NCI-H69 (cell line): ENCODE measurements at regions not wholly inside any gene's neighbourhood (a gene's known extent, or its start where the extent isn't known, plus 50 kb on each side); places are given as distances from the start of the nearest gene placed in this dataset.
A peak's percentile ranks its signal among the peaks of the same experiment; 100 is the strongest.

Source experiments
- DNase-seq: peaks from one replicate; lab custom pipeline; 2025; lab: John Stamatoyannopoulos, UW

DNA sequence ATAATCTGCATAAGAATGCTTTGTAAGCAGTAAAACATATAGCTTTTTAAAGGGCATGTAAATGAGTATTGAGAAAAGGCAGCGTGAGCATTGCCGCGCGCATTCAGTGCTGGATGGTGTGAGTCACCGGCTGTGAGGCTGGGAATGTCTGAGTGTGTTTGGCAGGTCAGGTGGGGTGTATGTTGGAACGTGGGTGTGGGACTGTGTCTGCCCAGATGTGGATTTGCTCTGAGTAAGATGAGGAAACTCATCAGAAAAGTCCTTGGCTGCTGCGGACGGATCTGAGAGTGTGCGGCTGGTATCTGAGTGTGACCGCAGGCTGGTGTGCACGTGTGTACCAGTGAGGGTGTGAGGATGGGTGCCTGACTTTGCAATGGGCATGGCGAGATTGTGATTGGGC is 66.2 kb upstream of the NECTIN1 start:
- no peak for DNase-seq

DNA sequence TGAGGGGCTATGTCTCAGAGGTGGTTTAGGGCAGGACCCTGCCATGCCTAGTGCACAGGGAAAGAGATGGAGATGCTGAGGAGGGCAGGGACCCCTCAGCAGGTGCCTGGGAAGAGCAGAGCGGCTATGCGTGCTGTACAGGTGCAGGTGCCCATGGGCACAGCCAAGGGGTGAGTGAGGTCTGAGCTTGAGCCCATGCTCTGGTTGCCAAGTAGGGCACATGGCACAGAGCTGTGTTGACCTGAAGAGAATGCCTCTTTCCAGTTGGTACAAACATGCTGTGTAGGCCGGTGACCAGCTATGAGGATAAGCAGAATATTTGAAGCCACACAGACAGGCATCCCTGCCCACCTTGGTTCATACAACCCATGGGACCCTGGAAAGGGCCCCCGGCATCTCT is 65.8 kb upstream of the NECTIN1 start:
- no peak for DNase-seq

DNA sequence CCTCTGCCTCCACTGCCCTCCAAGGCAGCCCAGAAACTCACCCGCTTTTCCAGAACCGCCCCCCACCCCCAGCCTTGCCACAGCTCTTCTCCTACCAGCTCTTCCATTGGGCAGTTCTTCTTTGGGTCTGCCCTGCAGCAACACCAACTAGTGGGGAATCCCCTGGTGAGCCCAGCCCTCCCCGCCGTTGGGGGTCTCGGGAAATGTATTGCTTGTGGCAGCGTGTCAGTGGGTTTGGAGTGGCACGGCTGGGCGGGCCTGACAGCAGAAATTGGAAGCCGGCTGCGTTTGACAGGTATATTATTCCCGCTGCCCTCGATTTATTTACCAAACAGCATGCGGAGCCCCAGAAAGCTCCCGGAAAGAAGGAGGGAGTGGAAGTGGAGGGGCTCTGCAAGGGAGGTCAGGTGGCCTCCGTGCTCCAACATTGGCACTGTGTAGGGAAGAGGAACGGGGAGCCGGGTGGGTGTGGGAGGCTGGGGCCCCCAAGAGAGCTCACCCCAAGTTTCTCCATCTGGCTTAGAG is 65.2 kb upstream of the NECTIN1 start:
- DNase-seq, result peak; percentile 72

DNA sequence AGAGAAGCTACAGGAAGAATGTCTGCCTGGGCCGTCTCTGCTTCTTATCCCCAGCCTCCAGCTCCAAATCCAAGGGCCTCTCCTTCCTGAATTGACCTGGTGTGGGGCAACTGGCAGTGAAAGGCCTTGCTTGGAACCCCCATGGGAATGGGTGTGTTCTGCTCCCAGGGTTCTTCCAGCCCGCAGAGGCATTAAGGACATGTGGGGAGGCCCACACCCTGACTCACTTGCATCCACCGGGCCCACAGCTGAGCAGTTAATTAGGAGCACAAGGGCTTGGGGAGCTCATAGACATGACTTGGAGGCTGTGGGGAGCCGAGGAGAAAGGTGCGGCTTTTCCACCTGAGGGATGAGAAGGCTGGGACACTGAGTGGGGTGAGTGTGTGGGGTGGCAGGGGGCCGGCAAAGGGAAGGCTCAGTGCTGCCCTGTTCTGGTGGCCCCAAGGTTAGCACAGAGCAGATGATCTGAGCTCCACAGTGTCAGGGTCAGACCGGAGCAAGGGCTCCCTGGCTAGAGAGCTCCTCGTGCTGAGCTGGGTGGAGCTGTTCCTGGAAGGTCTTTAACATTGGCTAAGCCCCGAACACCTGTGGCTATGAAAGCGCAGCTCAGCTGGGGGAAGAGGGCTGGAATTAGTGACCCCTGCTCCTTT is 64.5 kb upstream of the NECTIN1 start:
- peak; percentile 39 for DNase-seq

DNA sequence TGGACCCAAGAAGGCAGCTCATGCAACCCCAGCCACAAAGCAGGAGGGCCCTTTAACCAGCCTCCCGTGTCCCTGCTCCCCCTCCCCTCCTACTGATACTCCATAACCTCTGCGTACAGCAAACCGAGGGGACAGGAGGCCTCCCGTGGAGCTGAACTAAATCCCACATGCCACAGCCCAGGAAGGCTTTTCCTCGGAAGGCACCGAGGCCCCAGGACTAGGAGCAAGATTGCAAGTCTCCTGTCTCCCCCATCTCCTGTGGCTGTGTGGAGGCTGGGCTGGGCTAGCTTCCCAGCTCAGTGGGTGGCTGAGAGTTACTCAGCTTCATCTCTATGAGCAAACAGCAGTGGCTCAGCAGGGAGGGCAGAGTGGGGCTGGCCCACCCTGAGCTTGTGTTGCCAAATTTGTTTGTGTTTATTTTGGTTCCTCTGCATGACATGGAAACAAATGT is 62.7 kb upstream of the NECTIN1 start:
- peak; percentile 90 for DNase-seq

DNA sequence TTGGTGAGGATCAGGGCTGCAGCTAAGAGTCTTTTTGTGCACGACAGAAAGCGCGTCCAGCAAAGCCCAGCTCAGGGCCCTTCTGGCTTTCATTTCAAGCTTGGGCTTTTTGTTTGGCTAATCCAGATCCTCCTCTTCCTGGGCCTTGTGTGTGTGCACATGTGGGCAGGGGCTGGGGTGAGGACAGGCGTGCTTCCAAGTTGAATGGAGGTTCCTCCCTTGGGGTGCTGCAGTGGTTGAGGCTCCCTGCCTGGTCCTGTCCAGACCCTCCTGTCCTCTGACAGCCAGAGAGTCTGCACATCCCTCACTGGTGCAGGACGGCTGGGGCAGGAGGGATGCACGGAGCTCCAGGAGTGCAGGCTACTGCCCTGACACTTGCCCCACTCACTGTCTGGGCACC is 62.0 kb upstream of the NECTIN1 start:
- peak; percentile 56 for DNase-seq

DNA sequence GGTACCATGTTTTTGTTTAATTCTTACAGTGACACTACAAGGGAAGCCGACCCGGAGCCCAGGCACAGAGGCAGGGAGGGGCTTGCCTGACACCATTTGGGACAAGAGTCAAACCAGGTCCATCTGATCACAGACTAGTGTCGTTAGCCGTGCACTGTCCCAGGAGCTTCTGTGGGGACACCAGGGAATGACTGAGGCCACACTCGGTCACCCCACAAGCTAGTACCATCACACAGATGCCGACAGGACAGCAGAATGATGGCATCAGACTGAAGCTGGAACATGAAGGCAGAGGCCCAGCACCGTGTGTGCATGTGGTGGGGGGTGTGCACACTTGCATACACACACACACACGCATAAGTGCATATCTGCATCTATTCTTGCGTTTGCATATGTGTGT is 61.5 kb upstream of the NECTIN1 start:
- DNase-seq, result no peak

DNA sequence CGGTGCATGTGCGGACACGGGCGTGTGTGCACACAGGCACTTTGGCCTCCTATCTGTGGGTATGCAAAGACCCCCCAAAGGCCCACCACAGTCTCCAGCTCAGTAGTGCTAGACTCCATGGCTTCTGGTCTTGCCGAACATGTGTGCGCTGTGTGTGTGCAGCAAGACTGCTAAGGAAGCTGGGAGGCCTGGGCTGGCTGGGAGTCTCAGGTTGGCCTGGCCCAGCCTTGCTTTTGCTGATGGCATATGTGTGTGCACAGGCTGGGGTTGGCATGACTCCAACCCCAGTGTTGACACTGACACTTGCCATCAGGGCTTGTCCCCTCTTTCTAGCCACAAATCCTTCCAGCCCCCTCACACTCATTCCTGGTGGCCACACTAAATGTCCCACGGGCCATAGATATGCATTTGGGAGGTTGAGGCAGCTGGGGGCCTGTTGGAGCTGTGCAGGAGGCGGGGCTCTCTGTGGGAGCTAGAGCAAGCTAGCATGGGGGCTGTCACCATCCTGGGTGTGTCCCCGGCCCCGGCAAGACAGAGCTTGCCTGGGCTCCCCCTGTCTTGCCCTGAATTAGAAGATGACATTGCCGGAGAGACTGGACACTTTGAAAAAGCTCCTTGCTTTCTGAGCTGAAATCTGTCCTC is 60.9 kb upstream of the NECTIN1 start:
- DNase-seq, result peak; percentile 75

DNA sequence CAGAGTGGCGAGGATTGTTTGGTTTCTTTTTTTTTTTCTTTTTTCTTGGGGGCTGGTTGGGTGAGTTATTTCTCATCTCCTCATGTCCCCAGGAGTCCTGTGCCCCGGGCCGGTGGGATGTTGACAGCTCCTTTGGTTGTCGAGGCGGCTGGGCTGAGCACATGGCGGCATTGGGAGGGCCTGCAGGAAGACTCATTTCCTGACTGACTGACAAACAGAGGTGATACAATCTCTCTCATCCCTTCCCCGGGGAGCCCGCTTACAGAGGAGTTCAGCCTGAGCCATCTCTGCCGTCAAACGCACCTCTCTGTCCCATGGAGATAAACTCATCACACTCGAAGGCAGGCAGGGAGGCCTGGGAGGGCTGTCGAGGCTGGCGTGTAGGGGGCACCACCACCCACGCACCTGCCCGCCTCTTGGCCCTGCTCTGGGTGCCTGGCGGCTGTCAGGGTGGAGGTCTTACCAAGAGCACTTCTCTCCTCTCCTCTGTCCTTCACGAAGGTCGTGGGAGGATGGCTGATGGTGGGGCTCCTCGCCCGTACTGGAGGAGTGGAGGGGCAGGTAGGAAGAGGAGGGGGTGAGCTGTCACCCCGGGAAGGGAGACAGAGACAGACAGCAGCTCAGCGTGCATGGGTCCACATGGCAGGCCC is 60.0 kb upstream of the NECTIN1 start:
- no peak for DNase-seq

DNA sequence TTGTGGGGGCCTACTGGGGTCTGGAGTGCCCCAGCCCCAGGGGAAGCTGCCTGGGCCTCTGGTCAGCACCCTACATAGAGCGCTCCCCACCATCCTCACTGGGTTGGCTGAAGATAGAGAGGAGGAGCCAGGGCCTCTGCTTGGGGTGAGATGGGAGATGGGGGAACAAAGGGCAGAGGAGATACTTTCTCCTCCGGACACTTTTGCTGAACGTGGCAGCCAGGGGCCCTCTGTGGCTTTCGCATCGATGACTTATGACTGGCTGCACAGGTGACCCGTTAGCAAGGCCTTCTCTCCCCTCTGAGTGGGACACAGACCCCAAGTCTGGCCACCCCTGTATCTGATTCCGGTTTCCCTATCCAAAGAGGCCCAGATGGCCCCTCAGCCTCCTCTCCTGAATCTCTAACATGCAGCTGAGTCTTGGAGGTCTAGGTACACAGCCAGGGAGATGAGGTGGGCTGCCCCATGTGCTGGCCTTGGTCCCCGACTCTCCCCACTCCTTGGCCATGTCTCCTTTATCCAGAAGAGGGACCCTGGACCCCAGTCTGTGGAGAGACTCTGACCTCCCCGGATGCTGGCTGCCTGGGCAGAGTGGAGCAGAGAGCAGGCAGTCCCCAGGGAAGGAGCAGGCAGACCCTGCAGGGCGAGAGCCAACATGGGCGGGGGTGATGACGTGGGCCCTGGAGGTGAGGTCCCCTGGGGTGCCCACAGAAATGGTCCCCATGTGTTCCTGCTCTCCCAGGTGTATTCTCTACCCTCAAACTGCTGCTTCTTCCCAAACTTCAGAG is 59.3 kb upstream of the NECTIN1 start:
- DNase-seq, result peak; percentile 23

DNA sequence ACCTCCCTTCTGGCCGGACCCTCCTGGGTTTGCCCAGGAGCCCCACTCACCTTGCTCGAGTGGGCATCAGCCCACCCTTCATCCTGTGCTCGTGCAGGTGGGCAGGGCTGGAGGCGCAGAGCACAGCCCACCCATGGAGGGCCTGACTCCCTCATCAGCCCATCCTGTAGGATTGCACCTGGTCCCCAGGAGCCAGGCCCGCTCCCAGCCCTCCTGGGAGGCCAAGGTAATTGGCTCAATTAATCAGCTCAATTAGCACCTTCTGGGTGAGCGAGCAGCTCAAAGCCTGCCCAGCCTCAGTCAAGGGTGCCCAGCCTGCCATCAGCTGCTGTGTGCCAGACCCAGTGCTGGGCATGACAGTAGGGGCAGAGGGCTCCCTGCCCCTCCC is 58.1 kb upstream of the NECTIN1 start:
- DNase-seq, result peak; percentile 86

DNA sequence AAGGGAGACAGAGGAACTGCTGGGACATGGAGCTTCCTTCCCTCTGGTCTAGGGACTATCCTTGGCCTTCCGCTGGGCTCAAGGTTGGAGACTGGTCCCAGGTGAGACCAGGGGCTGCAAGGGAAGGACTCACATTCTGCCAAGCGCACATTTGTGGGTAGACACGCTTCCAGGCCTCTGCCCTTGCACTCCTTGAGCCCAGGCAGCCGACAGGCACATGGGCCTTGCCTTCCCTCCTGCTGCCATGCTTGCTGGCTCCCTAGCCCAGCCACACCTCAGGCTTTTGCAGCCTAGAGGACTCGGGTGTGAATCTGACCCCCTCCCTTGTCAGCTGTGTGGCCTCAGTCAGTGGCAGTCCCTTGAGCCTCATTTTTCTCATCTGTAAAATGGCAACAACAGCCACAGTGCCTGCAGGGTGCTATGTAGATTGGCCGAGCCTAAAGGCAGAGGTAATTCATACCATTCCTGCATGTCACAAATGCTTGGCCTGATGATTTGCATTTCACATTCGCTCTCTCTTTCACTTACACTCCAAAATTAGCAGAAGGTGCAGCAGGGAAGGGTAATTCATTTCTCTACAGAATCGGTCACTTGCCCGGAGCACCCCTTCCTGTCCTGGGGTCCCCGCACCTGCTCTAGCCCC is 57.6 kb upstream of the NECTIN1 start:
- DNase-seq, result no peak

DNA sequence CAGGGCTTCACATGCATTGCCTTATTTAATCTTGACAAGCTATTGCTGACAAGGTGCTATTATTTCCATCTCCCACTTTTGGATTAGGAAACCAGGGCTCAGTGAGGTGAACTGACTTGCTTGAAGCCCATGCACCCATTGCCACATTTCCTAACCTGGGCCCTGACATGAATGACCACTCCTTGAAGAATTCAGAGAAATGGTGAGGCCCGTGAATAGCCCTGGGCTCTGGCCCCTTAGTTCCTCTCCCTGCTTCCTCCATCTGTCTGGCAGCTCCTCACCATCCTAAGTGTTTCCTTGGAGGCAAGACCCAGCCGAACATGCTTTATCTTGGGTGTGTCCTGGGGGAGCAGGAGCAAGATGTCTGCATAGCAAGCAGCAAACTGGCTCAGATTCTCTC is 56.1 kb upstream of the NECTIN1 start:
- DNase-seq, result no peak

DNA sequence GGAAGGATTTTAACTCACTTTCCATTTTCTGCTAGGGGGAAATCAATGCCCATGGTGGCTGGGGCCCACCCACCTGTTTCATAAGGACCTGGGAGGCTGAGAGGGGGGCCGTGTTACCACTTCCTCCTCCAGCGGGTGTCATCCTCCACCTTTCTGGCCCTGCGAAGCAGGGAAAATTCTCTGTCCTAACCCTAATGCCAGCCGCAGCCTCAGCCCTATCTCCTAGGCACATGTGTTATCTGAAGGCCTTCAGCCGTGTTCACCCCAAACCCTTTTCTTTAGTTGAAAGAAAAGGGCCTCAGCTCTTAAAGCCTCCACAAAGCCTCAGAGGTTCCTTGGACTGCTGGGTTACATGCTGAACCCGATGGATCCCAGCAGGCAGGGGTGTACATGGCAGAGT is 55.4 kb upstream of the NECTIN1 start:
- DNase-seq, result no peak

DNA sequence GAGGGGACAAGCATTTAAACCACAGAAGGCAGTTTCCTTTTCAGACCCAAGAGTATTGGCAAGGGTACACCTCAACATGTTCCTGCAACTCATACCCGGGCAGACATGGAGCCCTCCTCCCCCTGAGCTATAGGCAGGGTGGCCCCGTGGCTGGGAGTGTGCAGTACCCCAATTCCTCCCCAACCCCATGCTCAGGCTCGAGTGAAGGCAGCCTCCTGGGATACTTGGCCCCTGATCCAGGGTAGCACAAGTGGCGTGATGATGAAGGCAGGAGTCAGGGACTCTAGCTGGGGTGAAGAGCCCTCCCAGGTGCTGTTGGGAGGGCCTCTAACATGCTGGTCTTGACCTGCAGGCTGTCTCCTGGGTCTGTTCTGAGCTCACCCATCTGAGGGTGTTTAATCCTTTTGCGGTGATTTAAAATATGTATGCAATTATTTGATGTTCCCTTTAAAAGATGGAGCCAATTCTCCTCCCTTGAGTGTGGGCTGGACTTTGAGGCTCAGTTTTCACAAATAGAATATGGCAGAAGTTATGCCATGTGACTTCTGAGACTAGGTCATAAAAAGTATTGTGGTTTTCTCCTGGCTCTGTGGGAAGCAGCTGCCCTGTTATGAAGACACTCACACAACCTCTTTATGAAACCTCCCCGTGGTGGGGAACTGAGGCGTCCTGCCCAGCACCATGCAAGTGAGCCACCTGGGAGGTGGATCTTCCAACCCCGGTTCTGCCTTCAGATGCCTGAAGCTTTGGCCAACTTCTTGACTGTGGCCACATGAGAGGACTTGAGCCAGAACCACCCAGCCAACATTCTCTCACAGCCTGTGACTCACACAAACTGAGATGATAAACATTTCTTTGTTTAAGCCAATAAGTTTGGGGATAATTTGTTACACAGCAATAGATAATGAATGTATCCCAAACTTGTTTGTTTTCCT is 54.7 kb upstream of the NECTIN1 start:
- no peak for DNase-seq

DNA sequence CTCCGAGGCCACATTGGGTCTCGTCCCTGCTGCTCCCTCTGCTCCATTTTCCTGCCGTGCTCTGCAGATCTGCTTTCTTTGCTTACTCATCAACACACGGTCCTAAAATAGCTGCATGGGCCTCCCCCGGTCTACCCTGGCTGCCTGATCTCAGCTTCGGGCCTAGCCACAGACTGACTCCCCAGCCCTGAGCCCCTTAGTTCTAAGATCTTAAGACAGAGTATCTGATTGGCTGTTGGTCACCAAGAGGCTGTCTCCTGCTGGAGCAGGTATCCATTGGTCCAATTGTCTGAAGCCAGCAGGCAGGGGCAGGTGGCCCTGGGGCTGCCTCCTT is 53.7 kb upstream of the NECTIN1 start:
- DNase-seq, result no peak

DNA sequence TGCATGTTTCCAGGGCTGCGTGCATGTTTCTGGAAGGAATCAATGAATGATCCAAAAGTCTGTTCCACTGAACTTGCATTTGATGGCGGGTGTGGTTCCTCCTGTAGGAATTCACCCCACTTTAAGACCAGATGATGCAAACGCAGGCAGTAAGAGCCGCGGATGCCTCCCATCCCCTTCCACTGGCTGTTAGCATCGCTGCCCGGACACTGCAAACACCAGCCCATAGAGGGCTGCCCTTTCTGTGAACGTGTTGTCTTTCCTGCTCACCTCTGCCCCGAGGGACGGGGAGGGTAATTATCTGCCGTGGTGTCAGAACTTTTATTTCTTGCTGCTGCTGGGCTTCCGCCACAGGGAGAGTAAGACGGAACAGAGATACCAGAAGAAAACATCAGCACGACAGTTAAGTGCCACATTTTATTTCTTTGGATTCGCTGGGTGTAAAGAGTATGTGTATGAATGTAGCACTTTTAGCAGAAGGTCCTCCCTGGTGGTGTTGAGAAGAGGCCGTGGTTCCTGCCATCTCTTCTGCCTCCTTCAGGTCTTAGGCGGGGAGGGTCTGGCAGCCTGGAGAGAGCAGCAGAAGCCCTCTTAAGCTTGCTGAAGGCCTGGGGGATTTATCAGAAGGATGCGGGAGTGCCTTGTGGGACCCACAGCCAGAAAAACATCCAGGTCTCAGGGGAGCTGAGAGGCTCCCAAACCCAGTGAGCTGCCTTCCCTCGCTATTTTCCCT is 53.2 kb upstream of the NECTIN1 start:
- peak; percentile 35 for DNase-seq

DNA sequence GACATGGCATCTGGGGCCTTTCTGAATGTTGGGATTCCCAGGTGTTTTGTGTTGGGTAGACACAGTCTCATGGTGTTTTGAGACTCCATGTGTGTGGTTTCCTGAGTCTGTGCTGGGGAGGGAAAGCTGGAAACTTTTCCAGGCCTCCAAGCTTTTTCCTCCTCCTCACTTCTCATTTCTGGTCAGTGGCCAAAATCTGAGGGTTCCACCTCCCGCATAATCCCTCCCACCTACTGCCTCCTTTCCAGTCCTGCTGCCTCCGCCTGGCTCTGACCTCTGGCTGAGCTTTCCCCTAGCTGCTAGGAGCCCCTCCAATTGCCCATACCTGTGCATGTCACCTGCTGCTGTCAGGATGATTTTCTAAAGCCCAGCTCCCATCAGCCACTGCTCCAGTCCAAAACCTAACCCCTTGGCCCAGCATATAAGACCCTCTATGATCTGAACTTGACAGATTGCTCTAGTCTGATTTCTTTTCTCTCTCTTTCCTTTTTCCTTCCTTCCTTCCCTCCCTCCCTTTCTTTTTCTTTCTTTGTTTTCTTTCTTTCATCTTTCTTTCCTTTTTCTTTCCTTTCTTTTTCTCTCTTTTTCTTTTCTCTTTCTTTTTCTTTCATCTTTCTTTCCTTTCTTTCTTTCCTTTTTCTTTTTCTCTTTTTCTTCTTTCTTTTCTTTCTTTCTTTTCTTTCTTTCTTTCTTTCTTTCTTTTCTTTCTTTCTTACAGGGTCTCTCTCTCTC is 51.4 kb upstream of the NECTIN1 start:
- peak; percentile 17 for DNase-seq

DNA sequence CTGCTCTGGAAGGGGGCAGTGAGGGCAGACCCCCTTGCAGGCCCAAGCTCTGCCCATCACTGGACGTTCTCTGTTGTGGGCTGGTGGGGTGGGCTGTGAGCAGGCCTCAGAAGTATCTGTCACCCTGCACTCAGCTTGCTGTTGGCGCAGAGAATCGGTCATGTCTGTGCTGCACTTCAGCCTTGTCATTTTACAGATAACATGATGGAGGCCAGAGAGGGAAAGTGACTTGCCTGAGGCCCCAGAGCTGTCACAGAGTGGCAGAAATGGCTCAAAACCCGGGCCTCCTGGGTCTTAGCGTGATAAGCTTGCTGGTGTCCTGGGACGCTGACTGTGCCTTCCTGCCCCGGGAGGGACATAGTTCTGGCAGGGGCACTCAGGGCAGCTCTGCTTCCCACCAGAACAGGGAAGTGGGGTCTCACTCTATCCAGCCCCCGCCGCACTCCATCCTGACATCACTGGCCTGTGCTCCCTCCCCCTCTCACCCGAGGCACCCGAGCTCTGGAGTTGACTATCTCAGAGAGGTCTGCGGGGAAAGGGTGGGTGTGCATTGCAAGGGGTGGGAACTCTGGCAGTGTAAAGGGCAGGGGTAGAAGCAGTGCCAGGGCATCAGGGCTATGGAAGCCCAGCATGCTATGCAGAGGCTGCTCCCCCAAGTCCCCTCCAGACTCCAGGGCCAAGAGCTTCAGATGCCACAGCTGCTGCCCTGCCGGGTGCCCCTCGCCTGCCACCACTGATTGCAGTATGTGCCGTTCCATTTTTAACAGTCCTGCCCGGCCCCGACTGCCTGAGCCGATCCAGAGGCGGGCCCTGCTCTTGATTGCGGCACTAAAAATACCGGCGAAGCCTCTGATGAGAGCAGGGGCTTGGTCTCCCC is 50.4 kb upstream of the NECTIN1 start:
- DNase-seq, result no peak
